Caco-2 (cell line): ENCODE measurements at regions not wholly inside any gene's neighbourhood (a gene's known extent, or its start where the extent isn't known, plus 50 kb on each side); places are given as distances from the start of the nearest gene placed in this dataset.

Source experiments
- BruUV-seq: library from RNA; stranded (reverse); fragments of 400-500 nt; replicated peaks from 2 replicates; lab custom pipeline; 2021; lab: Mats Ljungman, UMichigan
- CTCF ChIA-PET: fragments of 300-600 bp; sonication (Branson Sonifier 250); formaldehyde crosslinking; loops from one replicate; lab custom pipeline; 2022; ENCODE audit warnings: antibody characterized with exemption; lab: Charles Lee
- POLR2A ChIA-PET: fragments of 300-600 bp; sonication (Branson Sonifier 250); formaldehyde crosslinking; loops from one replicate; lab custom pipeline; 2022; ENCODE audit warnings: antibody characterized with exemption; lab: Charles Lee
- DNase-seq, 2 experiments: peaks; one replicate each; pipeline versions ENCODE4 v3.0.0 to v3.0.0-alpha.2; 2020 to 2022
- H3K27me3 ChIP-seq: replicated peaks from 2 replicates; pipeline ENCODE4 v1.6.0; 2011; ENCODE audit warnings: low read length; ENCODE audit not compliant: control insufficient read depth, insufficient read depth
- H3K36me3 ChIP-seq: 2 replicates; pipeline ENCODE4 v1.5.1; 2011; ENCODE audit warnings: low read length; ENCODE audit not compliant: control insufficient read depth, insufficient read depth
- H3K4me1 ChIP-seq: fragments of 250-450 bp; sonication (Bioruptor Pico); 2 replicates; pipeline ENCODE4 v1.5.1; 2020; ENCODE audit warnings: mild to moderate bottlenecking
- H3K4me3 ChIP-seq: 2 replicates; pipeline ENCODE4 v1.5.1; 2011; ENCODE audit warnings: low read depth, mild to moderate bottlenecking, control low read depth, low read length
- H3K9me3 ChIP-seq: fragments of 250-450 bp; sonication (Bioruptor Pico); 2 replicates; pipeline ENCODE4 v1.5.1; 2020; ENCODE audit warnings: mild to moderate bottlenecking, moderate library complexity
- H3K27ac Mint-ChIP-seq: one replicate; pipeline ENCODE4 v1.8.0; 2022; ENCODE audit warnings: mixed read lengths; ENCODE audit not compliant: unreplicated experiment
- H3K27me3 Mint-ChIP-seq: one replicate; pipeline ENCODE4 v1.8.0; 2022; ENCODE audit warnings: mixed read lengths; ENCODE audit not compliant: insufficient read depth, unreplicated experiment
- H3K36me3 Mint-ChIP-seq: one replicate; pipeline ENCODE4 v1.8.0; 2022; ENCODE audit warnings: mild to moderate bottlenecking, mixed read lengths; ENCODE audit not compliant: insufficient read depth, unreplicated experiment
- H3K4me1 Mint-ChIP-seq: one replicate; pipeline ENCODE4 v1.8.0; 2022; ENCODE audit warnings: low read depth, mixed read lengths; ENCODE audit not compliant: unreplicated experiment
- H3K4me3 Mint-ChIP-seq: one replicate; pipeline ENCODE4 v1.8.0; 2022; ENCODE audit warnings: mild to moderate bottlenecking, moderate library complexity, mixed read lengths; ENCODE audit not compliant: unreplicated experiment
- H3K9me3 Mint-ChIP-seq: one replicate; pipeline ENCODE4 v1.8.0; 2022; ENCODE audit warnings: mixed read lengths; ENCODE audit not compliant: unreplicated experiment
- intact Hi-C: fragments of 100-400 bp; cut with micrococcal nuclease; formaldehyde crosslinking; loops from one replicate; pipeline ENCODE4 v1.10.0; 2022; ENCODE audit not compliant: unreplicated experiment
- TF ChIP-seq, protein P1 (sequence below), 2 experiments: fragments of 200-600 bp in 1 of 2; IDR thresholded peaks; 1 replicate in 1 of 2; 2 replicates in 1 of 2; pipeline versions ENCODE4 v1.5.1 to v1.8.0; 2011 to 2022; ENCODE audit warnings: antibody characterized with exemption in 1 of 2, control low read depth in 1 of 2, inconsistent platforms in 1 of 2, low read depth in 1 of 2, low read length in 1 of 2, mild to moderate bottlenecking in 1 of 2, moderate library complexity in 1 of 2; ENCODE audit not compliant: insufficient read depth in 1 of 2, severe bottlenecking in 1 of 2, unreplicated experiment in 1 of 2

- H3K27ac Mint-ChIP-seq: no peak overlapping the region
- H3K36me3 ChIP-seq: no peaks in the 10 kb centered on the region
- H3K36me3 Mint-ChIP-seq: no peaks in the 10 kb centered on the region
- H3K4me1 Mint-ChIP-seq: no peaks in the 10 kb centered on the region
- peaks cover 2% of the 10 kb centered on the region for H3K27me3 Mint-ChIP-seq
- TF ChIP-seq, protein P1, sequence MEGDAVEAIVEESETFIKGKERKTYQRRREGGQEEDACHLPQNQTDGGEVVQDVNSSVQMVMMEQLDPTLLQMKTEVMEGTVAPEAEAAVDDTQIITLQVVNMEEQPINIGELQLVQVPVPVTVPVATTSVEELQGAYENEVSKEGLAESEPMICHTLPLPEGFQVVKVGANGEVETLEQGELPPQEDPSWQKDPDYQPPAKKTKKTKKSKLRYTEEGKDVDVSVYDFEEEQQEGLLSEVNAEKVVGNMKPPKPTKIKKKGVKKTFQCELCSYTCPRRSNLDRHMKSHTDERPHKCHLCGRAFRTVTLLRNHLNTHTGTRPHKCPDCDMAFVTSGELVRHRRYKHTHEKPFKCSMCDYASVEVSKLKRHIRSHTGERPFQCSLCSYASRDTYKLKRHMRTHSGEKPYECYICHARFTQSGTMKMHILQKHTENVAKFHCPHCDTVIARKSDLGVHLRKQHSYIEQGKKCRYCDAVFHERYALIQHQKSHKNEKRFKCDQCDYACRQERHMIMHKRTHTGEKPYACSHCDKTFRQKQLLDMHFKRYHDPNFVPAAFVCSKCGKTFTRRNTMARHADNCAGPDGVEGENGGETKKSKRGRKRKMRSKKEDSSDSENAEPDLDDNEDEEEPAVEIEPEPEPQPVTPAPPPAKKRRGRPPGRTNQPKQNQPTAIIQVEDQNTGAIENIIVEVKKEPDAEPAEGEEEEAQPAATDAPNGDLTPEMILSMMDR (IDR thresholded peaks at IDR 0.05; ENCODE audit: insufficient read depth in 1 of 2, low read depth in 1 of 2, low read length in 1 of 2, severe bottlenecking in 1 of 2, unreplicated experiment in 1 of 2): no peak
- POLR2A ChIA-PET: no interaction called here
- no peaks in the 10 kb centered on the region for H3K9me3 ChIP-seq
- no peak overlapping the region for H3K4me3 Mint-ChIP-seq
- DNase-seq: no peak
- no peaks in the 10 kb centered on the region for H3K27me3 ChIP-seq
- no peaks in the 10 kb centered on the region for H3K4me1 ChIP-seq
- intact Hi-C loops: no loop called here
- CTCF ChIA-PET: no interaction called here
- H3K4me3 ChIP-seq: no peak overlapping the region
- no TSS peak for BruUV-seq
- no peaks in the 10 kb centered on the region for H3K9me3 Mint-ChIP-seq
Measured at GRCh38 chr12:78430551-78430950, 434.0 kb upstream of the SYT1 start.

- H3K27me3 Mint-ChIP-seq: peaks cover 1% of the 10 kb centered on the region
- intact Hi-C loops: no loop called here
- Histone ChIP-seq H3K4me1 (no peaks in the 10 kb centered on the region), H3K4me3 (no peak overlapping the region), H3K9me3 (no peaks in the 10 kb centered on the region), H3K27me3 (no peaks in the 10 kb centered on the region), H3K36me3 (no peaks in the 10 kb centered on the region)
- H3K4me1 Mint-ChIP-seq: no peaks in the 10 kb centered on the region
- TF ChIP-seq, protein P1 (IDR thresholded peaks at IDR 0.05; ENCODE audit: insufficient read depth in 1 of 2, low read depth in 1 of 2, low read length in 1 of 2, severe bottlenecking in 1 of 2, unreplicated experiment in 1 of 2): no peak
- H3K36me3 Mint-ChIP-seq: no peaks in the 10 kb centered on the region
- no peak for DNase-seq
- POLR2A ChIA-PET: no interaction called here
- CTCF ChIA-PET: no interaction called here
- no peaks in the 10 kb centered on the region for H3K9me3 Mint-ChIP-seq
- no peak overlapping the region for H3K27ac Mint-ChIP-seq
- no peak overlapping the region for H3K4me3 Mint-ChIP-seq
- no TSS peak for BruUV-seq
Measured at GRCh38 chr12:78431931-78432330, 432.6 kb upstream of the SYT1 start.

DNA sequence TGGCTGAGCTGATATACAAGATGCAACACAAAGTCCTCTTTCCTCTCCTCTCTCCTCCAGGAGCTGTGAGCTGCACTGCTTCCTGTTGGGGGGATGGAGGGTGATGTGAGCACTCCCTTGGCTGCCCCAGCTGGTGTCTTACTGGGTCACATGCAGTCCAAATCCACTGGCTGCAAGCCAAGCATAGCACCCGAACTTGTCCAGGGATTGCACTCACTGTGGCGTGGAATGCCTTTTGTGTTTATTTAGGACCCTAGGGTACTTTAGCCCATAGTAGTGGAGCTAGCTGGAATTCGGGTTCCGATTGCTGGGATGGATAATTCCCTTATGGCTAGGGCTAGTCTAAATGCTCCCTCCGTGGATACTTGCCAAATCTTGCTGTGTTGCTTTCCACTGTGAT lies 424.9 kb upstream of the SYT1 start:
- POLR2A ChIA-PET: no interaction called here
- intact Hi-C loops: no loop called here
- Histone ChIP-seq H3K36me3 (no peaks in the 10 kb centered on the region), H3K9me3 (no peaks in the 10 kb centered on the region), H3K27me3 (no peaks in the 10 kb centered on the region), H3K4me1 (no peaks in the 10 kb centered on the region), H3K4me3 (no peak overlapping the region)
- no peaks in the 10 kb centered on the region for H3K9me3 Mint-ChIP-seq
- DNase-seq: no peak
- TF ChIP-seq, protein P1 (IDR thresholded peaks at IDR 0.05; ENCODE audit: insufficient read depth in 1 of 2, low read depth in 1 of 2, low read length in 1 of 2, severe bottlenecking in 1 of 2, unreplicated experiment in 1 of 2): no peak
- BruUV-seq: no TSS peak
- CTCF ChIA-PET: no interaction called here
- H3K4me1 Mint-ChIP-seq: no peaks in the 10 kb centered on the region
- no peaks in the 10 kb centered on the region for H3K36me3 Mint-ChIP-seq
- no peak overlapping the region for H3K4me3 Mint-ChIP-seq
- no peaks in the 10 kb centered on the region for H3K27me3 Mint-ChIP-seq
- H3K27ac Mint-ChIP-seq: no peak overlapping the region
